ENCODE measurements at regions not wholly inside any gene's neighbourhood (a gene's known extent, or its start where the extent isn't known, plus 50 kb on each side); places are given as distances from the start of the nearest gene placed in this dataset.

GRCh38 chr2:65594150-65594549, 161.8 kb upstream of the SPRED2 start (continued):
- TF ChIP-seq CHD7 (IDR thresholded peaks at IDR 0.05; ENCODE audit: insufficient replicate concordance, low read length) (no peak), RXRA (IDR thresholded peaks at IDR 0.05; ENCODE audit: insufficient read depth, low read depth, low read length) (no peak), CEBPB (IDR thresholded peaks at IDR 0.05; ENCODE audit: low read depth, low read length) (no peak), TAF7 (optimal IDR thresholded peaks at IDR 0.05; ENCODE audit: borderline replicate concordance, low read depth, low read length) (no peak), HDAC6 (IDR thresholded peaks at IDR 0.05; ENCODE audit: low read depth, low read length) (no peak), ATF2 (IDR thresholded peaks at IDR 0.05; ENCODE audit: low read length) (no peak), SAP30 (IDR thresholded peaks at IDR 0.05; ENCODE audit: insufficient read depth, insufficient replicate concordance, low read length) (no peak), E2F6 (IDR thresholded peaks at IDR 0.05) (no peak), TBP (IDR thresholded peaks at IDR 0.05; ENCODE audit: low read depth, low read length) (no peak)
